Osteocyte (in vitro differentiated cells): ENCODE measurements at regions not wholly inside any gene's neighbourhood (a gene's known extent, or its start where the extent isn't known, plus 50 kb on each side); places are given as distances from the start of the nearest gene placed in this dataset.
"Not testable (repeated sequence)": the region's sequence is repeated elsewhere in the genome, so short reads cannot be mapped to it uniquely, and the experiment has no call there.

Experiments used
- DNase-seq: peaks from one replicate; pipeline ENCODE4 v3.0.0; 2021; ENCODE audit warnings: mixed read lengths; ENCODE audit not compliant: unreplicated experiment; ENCODE audit errors: extremely low spot score
- H3K27ac Mint-ChIP-seq: one replicate; pipeline ENCODE4 v1.8.0; 2021; ENCODE audit warnings: mild to moderate bottlenecking, mixed read lengths; ENCODE audit not compliant: unreplicated experiment
- H3K27me3 Mint-ChIP-seq: one replicate; pipeline ENCODE4 v1.8.0; 2021; ENCODE audit warnings: mixed read lengths; ENCODE audit not compliant: unreplicated experiment
- H3K36me3 Mint-ChIP-seq: one replicate; pipeline ENCODE4 v1.8.0; 2021; ENCODE audit warnings: mixed read lengths; ENCODE audit not compliant: unreplicated experiment
- H3K4me1 Mint-ChIP-seq: one replicate; pipeline ENCODE4 v1.8.0; 2021; ENCODE audit warnings: mixed read lengths; ENCODE audit not compliant: unreplicated experiment
- H3K4me3 Mint-ChIP-seq: one replicate; pipeline ENCODE4 v1.8.0; 2021; ENCODE audit warnings: mild to moderate bottlenecking, moderate library complexity, mixed read lengths; ENCODE audit not compliant: unreplicated experiment
- H3K9me3 Mint-ChIP-seq: one replicate; pipeline ENCODE4 v1.8.0; 2021; ENCODE audit warnings: mixed read lengths; ENCODE audit not compliant: unreplicated experiment
- TF ChIP-seq, protein P1 (sequence below): fragments of 200-600 bp; sonication (generic); IDR thresholded peaks from 2 replicates; pipeline ENCODE4 v1.5.0; 2021; ENCODE audit warnings: antibody characterized with exemption, mild to moderate bottlenecking, moderate library complexity

- H3K27ac Mint-ChIP-seq: no peak overlapping the region
- H3K4me3 Mint-ChIP-seq: no peak overlapping the region
- peaks cover 8% of the 10 kb centered on the region for H3K4me1 Mint-ChIP-seq
- no peaks in the 10 kb centered on the region for H3K36me3 Mint-ChIP-seq
- no peaks in the 10 kb centered on the region for H3K9me3 Mint-ChIP-seq
- no peaks in the 10 kb centered on the region for H3K27me3 Mint-ChIP-seq
- no peak for DNase-seq
- TF ChIP-seq, protein P1, sequence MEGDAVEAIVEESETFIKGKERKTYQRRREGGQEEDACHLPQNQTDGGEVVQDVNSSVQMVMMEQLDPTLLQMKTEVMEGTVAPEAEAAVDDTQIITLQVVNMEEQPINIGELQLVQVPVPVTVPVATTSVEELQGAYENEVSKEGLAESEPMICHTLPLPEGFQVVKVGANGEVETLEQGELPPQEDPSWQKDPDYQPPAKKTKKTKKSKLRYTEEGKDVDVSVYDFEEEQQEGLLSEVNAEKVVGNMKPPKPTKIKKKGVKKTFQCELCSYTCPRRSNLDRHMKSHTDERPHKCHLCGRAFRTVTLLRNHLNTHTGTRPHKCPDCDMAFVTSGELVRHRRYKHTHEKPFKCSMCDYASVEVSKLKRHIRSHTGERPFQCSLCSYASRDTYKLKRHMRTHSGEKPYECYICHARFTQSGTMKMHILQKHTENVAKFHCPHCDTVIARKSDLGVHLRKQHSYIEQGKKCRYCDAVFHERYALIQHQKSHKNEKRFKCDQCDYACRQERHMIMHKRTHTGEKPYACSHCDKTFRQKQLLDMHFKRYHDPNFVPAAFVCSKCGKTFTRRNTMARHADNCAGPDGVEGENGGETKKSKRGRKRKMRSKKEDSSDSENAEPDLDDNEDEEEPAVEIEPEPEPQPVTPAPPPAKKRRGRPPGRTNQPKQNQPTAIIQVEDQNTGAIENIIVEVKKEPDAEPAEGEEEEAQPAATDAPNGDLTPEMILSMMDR: no peak
Observed at GRCh38 chr2:221997100-221997499, 301.7 kb downstream of the PAX3 start.

DNA sequence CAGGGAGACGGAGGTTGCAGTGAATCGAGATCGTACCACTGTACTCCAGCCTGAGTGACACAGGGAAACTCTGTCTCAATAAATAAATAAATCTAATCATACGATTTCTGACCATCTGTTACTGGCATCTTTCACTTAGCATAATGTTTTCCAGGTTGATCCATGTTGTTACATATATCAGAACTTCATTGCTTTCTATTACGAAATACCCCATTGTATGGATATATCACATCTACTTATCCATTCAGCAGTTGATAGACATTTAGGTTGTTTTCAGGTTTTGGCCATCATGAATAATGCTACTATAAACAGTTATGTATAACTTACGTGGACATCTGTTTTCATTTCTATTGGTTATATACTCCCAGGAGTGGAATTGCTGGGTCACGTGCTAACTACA lies 303.9 kb downstream of the PAX3 start:
- Mint-ChIP-seq H3K36me3 (no peaks in the 10 kb centered on the region), H3K9me3 (no peaks in the 10 kb centered on the region), H3K4me1 (peaks cover 8% of the 10 kb centered on the region), H3K27ac (no peak overlapping the region), H3K27me3 (no peaks in the 10 kb centered on the region), H3K4me3 (no peak overlapping the region)
- TF ChIP-seq, protein P1: no peak
- DNase-seq: no peak

- not testable (repeated sequence) for H3K27me3 Mint-ChIP-seq, H3K27ac Mint-ChIP-seq, H3K4me1 Mint-ChIP-seq, H3K9me3 Mint-ChIP-seq, DNase-seq, H3K36me3 Mint-ChIP-seq, H3K4me3 Mint-ChIP-seq
Observed at GRCh38 chr2:221984376-221984775, 314.4 kb downstream of the PAX3 start.

GRCh38 chr2:221981912-221982470 lies 316.8 kb downstream of the PAX3 start:
- H3K9me3 Mint-ChIP-seq: no peaks in the 10 kb centered on the region
- TF ChIP-seq, protein P1: no peak
- H3K4me1 Mint-ChIP-seq: no peaks in the 10 kb centered on the region
- no peaks in the 10 kb centered on the region for H3K27me3 Mint-ChIP-seq
- no peaks in the 10 kb centered on the region for H3K36me3 Mint-ChIP-seq
- no peak overlapping the region for H3K27ac Mint-ChIP-seq
- no peak for DNase-seq
- no peak overlapping the region for H3K4me3 Mint-ChIP-seq

DNA sequence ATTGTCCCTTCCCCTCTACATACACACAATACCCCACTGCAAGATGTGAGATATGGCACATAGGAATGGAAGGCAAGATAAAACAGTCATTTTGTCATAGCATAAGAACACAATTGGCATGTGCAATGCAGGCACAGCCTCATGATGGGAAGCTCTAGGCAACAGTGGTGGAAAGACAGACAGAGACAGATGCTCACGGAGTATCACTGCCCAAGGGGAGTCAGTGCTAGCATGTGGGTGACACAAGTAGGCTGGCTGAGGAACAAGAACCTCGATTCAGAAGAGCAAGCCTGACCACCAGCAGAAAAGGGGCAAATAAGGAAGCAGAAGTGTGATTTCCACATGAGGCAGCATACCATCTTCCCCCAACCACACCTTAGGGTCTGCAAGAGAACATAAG lies 323.6 kb downstream of the PAX3 start:
- DNase-seq: no peak
- TF ChIP-seq, protein P1: no peak
- Mint-ChIP-seq H3K27ac (no peak overlapping the region), H3K9me3 (no peaks in the 10 kb centered on the region), H3K4me1 (no peaks in the 10 kb centered on the region), H3K4me3 (no peak overlapping the region), H3K27me3 (peaks cover 25% of the 10 kb centered on the region), H3K36me3 (no peaks in the 10 kb centered on the region)

GRCh38 chr2:221973902-221974301 lies 324.9 kb downstream of the PAX3 start:
- Mint-ChIP-seq H3K27me3 (peaks cover 28% of the 10 kb centered on the region), H3K4me1 (no peaks in the 10 kb centered on the region), H3K27ac (no peak overlapping the region), H3K4me3 (no peak overlapping the region), H3K36me3 (no peaks in the 10 kb centered on the region), H3K9me3 (no peaks in the 10 kb centered on the region)
- TF ChIP-seq, protein P1: no peak
- DNase-seq: no peak
